ENCODE measurements at regions not wholly inside any gene's neighbourhood (a gene's known extent, or its start where the extent isn't known, plus 50 kb on each side); places are given as distances from the start of the nearest gene placed in this dataset.

- POLR2A ChIA-PET = interaction anchor here (1.3 kb wide), 1 partner anchor 154 kb away, joined by 3 read pairs; the partner anchor contains the start of gene TLE1
- TF ChIP-seq, protein P1, sequence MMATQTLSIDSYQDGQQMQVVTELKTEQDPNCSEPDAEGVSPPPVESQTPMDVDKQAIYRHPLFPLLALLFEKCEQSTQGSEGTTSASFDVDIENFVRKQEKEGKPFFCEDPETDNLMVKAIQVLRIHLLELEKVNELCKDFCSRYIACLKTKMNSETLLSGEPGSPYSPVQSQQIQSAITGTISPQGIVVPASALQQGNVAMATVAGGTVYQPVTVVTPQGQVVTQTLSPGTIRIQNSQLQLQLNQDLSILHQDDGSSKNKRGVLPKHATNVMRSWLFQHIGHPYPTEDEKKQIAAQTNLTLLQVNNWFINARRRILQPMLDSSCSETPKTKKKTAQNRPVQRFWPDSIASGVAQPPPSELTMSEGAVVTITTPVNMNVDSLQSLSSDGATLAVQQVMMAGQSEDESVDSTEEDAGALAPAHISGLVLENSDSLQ (IDR thresholded peaks at IDR 0.05) = peak; percentile 87
- TF ChIP-seq ARNT (IDR thresholded peaks at IDR 0.05) = no peak
- peak; percentile 42; the same call in 1 of the 2 replicates for TF ChIP-seq CTBP1 (IDR thresholded peaks at IDR 0.05; ENCODE audit: borderline replicate concordance)
- no peak for TF ChIP-seq NFRKB (IDR thresholded peaks at IDR 0.05)
- TF ChIP-seq ELF4 (IDR thresholded peaks at IDR 0.05) = no peak
- TF ChIP-seq SUZ12 (IDR thresholded peaks at IDR 0.05) = no peak
- TF ChIP-seq FOXA1 (IDR thresholded peaks at IDR 0.05) = no peak
- CTCF ChIA-PET = no interaction called here
- no peak for DNase-seq (ENCODE audit: extremely low spot score)
Measured at GRCh38 chr9:81844131-81844567, 84.1 kb upstream of the SPATA31D4 start.

DNA sequence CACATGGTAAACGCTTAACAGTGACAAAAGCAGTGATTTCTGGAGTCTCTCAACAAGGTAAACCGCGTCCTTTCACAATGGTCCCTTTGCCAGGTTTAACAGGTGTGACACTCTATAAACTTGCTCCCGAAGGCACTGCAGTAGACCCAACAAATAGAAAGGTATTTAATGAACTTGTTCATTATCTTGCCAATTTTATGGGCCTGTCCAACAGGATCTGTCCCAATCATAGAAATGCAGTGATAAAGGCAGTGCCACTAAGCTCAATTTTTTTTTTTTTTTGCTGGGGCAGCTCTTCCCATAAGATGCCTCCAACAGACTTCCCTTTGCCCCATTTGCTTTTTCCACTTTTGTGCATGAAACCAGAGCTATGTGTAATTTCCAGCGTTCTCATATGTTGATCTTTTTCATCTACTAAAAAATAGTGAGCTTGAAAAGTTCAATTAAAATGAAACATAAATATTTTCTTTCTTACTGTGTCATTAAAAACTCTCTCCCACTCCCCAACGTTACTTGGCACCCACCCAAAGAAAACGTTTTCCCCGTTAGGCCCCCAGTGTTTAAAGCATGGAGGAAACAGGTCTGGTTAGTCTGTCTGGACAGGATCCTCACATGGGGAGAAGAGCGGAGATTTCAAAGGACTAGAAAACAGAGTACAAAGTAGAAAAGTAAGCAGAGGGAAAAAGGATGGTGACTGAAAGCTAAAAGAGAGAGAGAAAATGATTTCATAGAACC is 80.9 kb upstream of the SPATA31D4 start:
- no peak for DNase-seq (ENCODE audit: extremely low spot score)
- CTCF ChIA-PET = interaction anchor here (0.6 to 1.2 kb wide), 2 partner anchors 9 to 740 kb away, joined by 3 to 4 read pairs; no protein-coding TSS in a partner anchor
- TF ChIP-seq NFRKB (IDR thresholded peaks at IDR 0.05) (no peak), ELF4 (IDR thresholded peaks at IDR 0.05) (no peak), ARNT (IDR thresholded peaks at IDR 0.05) (no peak), ZNF384 (IDR thresholded peaks at IDR 0.05) (no peak)
- TF ChIP-seq, protein P1 (IDR thresholded peaks at IDR 0.05) = no peak
- POLR2A ChIA-PET = no interaction called here

DNA sequence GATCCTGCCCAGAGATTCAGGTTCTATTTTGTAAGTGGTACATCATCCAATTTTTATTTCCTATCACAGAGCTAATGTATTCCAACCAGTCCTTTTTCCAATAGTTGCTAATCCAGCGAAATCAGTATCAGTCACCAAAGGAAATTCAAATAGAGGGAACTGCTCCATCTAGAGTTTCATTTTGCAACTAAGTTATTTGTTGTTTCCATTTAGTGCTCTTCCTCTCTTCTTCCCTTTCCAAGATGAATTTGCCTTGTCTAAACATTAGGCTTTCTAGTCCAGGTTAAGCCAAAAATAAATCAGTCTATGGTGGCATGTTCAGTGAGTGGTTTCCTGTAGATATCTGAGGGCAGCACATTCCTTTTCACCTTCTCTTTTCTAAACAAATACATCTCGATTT is 79.8 kb upstream of the SPATA31D4 start:
- TF ChIP-seq CTBP1 (IDR thresholded peaks at IDR 0.05; ENCODE audit: borderline replicate concordance) (no peak), ZNF384 (IDR thresholded peaks at IDR 0.05) (no peak), NFRKB (IDR thresholded peaks at IDR 0.05) (no peak), FOXM1 (IDR thresholded peaks at IDR 0.05; ENCODE audit: borderline replicate concordance) (no peak), L3MBTL2 (conservative IDR thresholded peaks at IDR 0.05) (no peak), FOXK2 (IDR thresholded peaks at IDR 0.05) (no peak), ARNT (IDR thresholded peaks at IDR 0.05) (no peak), TARDBP (IDR thresholded peaks at IDR 0.05) (no peak), SP1 (IDR thresholded peaks at IDR 0.05) (no peak)
- no peak for DNase-seq (ENCODE audit: extremely low spot score)
- POLR2A ChIA-PET = no interaction called here
- CTCF ChIA-PET = interaction anchor here (1.0 to 1.2 kb wide), 2 partner anchors 10 to 326 kb away, joined by 3 read pairs; no protein-coding TSS in a partner anchor

- ChIA-PET POLR2A (no interaction called here), CTCF (no interaction called here)
- TF ChIP-seq TARDBP (IDR thresholded peaks at IDR 0.05) (no peak), L3MBTL2 (conservative IDR thresholded peaks at IDR 0.05) (no peak), SUZ12 (IDR thresholded peaks at IDR 0.05) (no peak), FOXA1 (IDR thresholded peaks at IDR 0.05) (no peak), LEF1 (IDR thresholded peaks at IDR 0.05; ENCODE audit: borderline replicate concordance) (no peak), ZNF384 (IDR thresholded peaks at IDR 0.05) (no peak), CTBP1 (IDR thresholded peaks at IDR 0.05; ENCODE audit: borderline replicate concordance) (no peak)
- DNase-seq (ENCODE audit: extremely low spot score) = no peak
Measured at GRCh38 chr9:81849631-81850259, 78.5 kb upstream of the SPATA31D4 start.

DNA sequence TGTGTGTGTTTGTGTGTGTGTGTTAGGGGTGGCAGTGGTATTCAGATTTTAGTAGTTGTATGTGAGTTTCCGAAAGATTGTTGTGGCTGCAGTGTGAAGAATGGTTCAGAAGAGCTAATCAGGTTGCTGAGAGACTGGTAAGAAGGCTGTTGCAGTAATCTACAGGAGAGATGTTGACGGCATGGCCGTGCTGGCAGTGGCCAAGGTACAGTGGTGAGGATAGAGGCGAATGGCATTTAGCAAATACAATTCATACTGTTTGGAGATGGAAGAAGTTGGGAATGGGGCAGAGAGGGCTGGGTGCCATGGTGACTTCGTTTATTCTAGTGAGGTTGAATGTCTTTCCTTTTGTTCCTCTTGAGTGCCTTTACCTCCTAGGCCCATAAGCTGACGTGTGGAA is 77.5 kb upstream of the SPATA31D4 start:
- DNase-seq (ENCODE audit: extremely low spot score) = no peak
- POLR2A ChIA-PET = no interaction called here
- CTCF ChIA-PET = interaction anchor here (0.6 kb wide), 1 partner anchor 686 kb away, joined by 3 read pairs; no protein-coding TSS in a partner anchor
- TF ChIP-seq SUZ12 (IDR thresholded peaks at IDR 0.05) = no peak
- TF ChIP-seq, protein P1 (IDR thresholded peaks at IDR 0.05) = no peak
- no peak for TF ChIP-seq ELF4 (IDR thresholded peaks at IDR 0.05)
- TF ChIP-seq LEF1 (IDR thresholded peaks at IDR 0.05; ENCODE audit: borderline replicate concordance) = no peak
- TF ChIP-seq L3MBTL2 (conservative IDR thresholded peaks at IDR 0.05) = no peak
- no peak for TF ChIP-seq TARDBP (IDR thresholded peaks at IDR 0.05)
- TF ChIP-seq BHLHE40 (IDR thresholded peaks at IDR 0.05; ENCODE audit: borderline replicate concordance) = no peak
- no peak for TF ChIP-seq ZNF384 (IDR thresholded peaks at IDR 0.05)
- no peak for TF ChIP-seq ARNT (IDR thresholded peaks at IDR 0.05)
- no peak for TF ChIP-seq HDGF (IDR thresholded peaks at IDR 0.05; ENCODE audit: borderline replicate concordance)
- no peak for TF ChIP-seq FOXK2 (IDR thresholded peaks at IDR 0.05)
- TF ChIP-seq FOXM1 (IDR thresholded peaks at IDR 0.05; ENCODE audit: borderline replicate concordance) = no peak
- no peak for TF ChIP-seq NFRKB (IDR thresholded peaks at IDR 0.05)
- TF ChIP-seq SP1 (IDR thresholded peaks at IDR 0.05) = no peak
- no peak for TF ChIP-seq CTBP1 (IDR thresholded peaks at IDR 0.05; ENCODE audit: borderline replicate concordance)

DNA sequence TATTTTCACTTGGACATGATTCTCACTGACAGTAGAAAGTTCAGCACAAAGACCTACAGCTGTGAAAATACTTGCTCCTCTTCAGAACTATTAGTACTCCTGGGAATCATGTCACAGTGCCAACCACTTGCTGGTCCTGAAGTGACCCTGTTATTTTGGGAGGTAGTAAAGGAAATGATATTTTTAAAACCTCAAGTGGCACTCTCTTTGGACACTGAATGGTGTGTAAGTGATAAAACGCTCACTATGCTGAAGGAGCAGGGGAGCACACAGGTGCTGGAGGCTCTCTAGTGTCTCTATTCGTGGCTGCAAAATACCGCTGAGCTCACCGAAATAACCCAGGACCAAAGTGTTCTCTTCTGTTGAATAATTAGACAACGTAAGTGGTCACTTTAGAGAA is 76.9 kb upstream of the SPATA31D4 start:
- no peak for DNase-seq (ENCODE audit: extremely low spot score)
- ChIA-PET CTCF (interaction anchor here (0.6 kb wide), 1 partner anchor 686 kb away, joined by 3 read pairs; no protein-coding TSS in a partner anchor), POLR2A (no interaction called here)
- no peak for TF ChIP-seq SP1 (IDR thresholded peaks at IDR 0.05)
- TF ChIP-seq BHLHE40 (IDR thresholded peaks at IDR 0.05; ENCODE audit: borderline replicate concordance) = no peak
- no peak for TF ChIP-seq FOXM1 (IDR thresholded peaks at IDR 0.05; ENCODE audit: borderline replicate concordance)
- TF ChIP-seq SUZ12 (IDR thresholded peaks at IDR 0.05) = no peak
- TF ChIP-seq TARDBP (IDR thresholded peaks at IDR 0.05) = no peak
- TF ChIP-seq FOXA1 (IDR thresholded peaks at IDR 0.05) = no peak
- TF ChIP-seq ARNT (IDR thresholded peaks at IDR 0.05) = no peak
- TF ChIP-seq, protein P1 (IDR thresholded peaks at IDR 0.05) = no peak
- no peak for TF ChIP-seq NFRKB (IDR thresholded peaks at IDR 0.05)
- TF ChIP-seq ZNF384 (IDR thresholded peaks at IDR 0.05) = no peak
- no peak for TF ChIP-seq L3MBTL2 (conservative IDR thresholded peaks at IDR 0.05)
- no peak for TF ChIP-seq LEF1 (IDR thresholded peaks at IDR 0.05; ENCODE audit: borderline replicate concordance)
- no peak for TF ChIP-seq CTBP1 (IDR thresholded peaks at IDR 0.05; ENCODE audit: borderline replicate concordance)
- TF ChIP-seq HDGF (IDR thresholded peaks at IDR 0.05; ENCODE audit: borderline replicate concordance) = no peak
- no peak for TF ChIP-seq ELF4 (IDR thresholded peaks at IDR 0.05)
- no peak for TF ChIP-seq FOXK2 (IDR thresholded peaks at IDR 0.05)

Measured in HEK293T (cell line).